Chondrocyte (in vitro differentiated cells): ENCODE measurements at regions not wholly inside any gene's neighbourhood (a gene's known extent, or its start where the extent isn't known, plus 50 kb on each side); places are given as distances from the start of the nearest gene placed in this dataset.

Source experiments
- DNase-seq: peaks from one replicate; pipeline ENCODE4 v3.0.0; 2021; ENCODE audit warnings: mixed read lengths, low spot score
- H3K27ac Mint-ChIP-seq: one replicate; pipeline ENCODE4 v1.8.0; 2021; ENCODE audit warnings: mild to moderate bottlenecking, moderate library complexity, mixed read lengths; ENCODE audit not compliant: unreplicated experiment
- H3K27me3 Mint-ChIP-seq: 2 replicates; pipeline ENCODE4 v1.8.0; 2021; ENCODE audit warnings: low read depth, mixed read lengths
- H3K36me3 Mint-ChIP-seq: 2 replicates; pipeline ENCODE4 v1.8.0; 2021; ENCODE audit warnings: low read depth, mixed read lengths
- H3K4me1 Mint-ChIP-seq: 2 replicates; pipeline ENCODE4 v1.8.0; 2021; ENCODE audit warnings: low read depth, mild to moderate bottlenecking, mixed read lengths
- H3K4me3 Mint-ChIP-seq: one replicate; pipeline ENCODE4 v1.8.0; 2021; ENCODE audit warnings: mild to moderate bottlenecking, moderate library complexity, mixed read lengths; ENCODE audit not compliant: unreplicated experiment
- H3K9me3 Mint-ChIP-seq: 2 replicates; pipeline ENCODE4 v1.8.0; 2021; ENCODE audit warnings: low read depth, mixed read lengths
- TF ChIP-seq, protein P1 (sequence below): fragments of 200-600 bp; sonication (generic); IDR thresholded peaks from 2 replicates; pipeline ENCODE4 v1.5.0; 2021; ENCODE audit warnings: antibody characterized with exemption, mild to moderate bottlenecking, moderate library complexity

- TF ChIP-seq, protein P1, sequence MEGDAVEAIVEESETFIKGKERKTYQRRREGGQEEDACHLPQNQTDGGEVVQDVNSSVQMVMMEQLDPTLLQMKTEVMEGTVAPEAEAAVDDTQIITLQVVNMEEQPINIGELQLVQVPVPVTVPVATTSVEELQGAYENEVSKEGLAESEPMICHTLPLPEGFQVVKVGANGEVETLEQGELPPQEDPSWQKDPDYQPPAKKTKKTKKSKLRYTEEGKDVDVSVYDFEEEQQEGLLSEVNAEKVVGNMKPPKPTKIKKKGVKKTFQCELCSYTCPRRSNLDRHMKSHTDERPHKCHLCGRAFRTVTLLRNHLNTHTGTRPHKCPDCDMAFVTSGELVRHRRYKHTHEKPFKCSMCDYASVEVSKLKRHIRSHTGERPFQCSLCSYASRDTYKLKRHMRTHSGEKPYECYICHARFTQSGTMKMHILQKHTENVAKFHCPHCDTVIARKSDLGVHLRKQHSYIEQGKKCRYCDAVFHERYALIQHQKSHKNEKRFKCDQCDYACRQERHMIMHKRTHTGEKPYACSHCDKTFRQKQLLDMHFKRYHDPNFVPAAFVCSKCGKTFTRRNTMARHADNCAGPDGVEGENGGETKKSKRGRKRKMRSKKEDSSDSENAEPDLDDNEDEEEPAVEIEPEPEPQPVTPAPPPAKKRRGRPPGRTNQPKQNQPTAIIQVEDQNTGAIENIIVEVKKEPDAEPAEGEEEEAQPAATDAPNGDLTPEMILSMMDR = no peak
- no peak for DNase-seq
- no peaks in the 10 kb centered on the region for H3K36me3 Mint-ChIP-seq
- no peak overlapping the region for H3K27ac Mint-ChIP-seq
- no peak overlapping the region for H3K4me3 Mint-ChIP-seq
- H3K27me3 Mint-ChIP-seq = peaks cover 31% of the 10 kb centered on the region
- peaks cover 7% of the 10 kb centered on the region for H3K4me1 Mint-ChIP-seq
- peaks cover 12% of the 10 kb centered on the region for H3K9me3 Mint-ChIP-seq
Observed at GRCh38 chr9:85433046-85433445, 308.7 kb downstream of the AGTPBP1 start.

- H3K27ac Mint-ChIP-seq = no peak overlapping the region
Observed at GRCh38 chr9:85432599-85432998, 309.2 kb downstream of the AGTPBP1 start.

DNA sequence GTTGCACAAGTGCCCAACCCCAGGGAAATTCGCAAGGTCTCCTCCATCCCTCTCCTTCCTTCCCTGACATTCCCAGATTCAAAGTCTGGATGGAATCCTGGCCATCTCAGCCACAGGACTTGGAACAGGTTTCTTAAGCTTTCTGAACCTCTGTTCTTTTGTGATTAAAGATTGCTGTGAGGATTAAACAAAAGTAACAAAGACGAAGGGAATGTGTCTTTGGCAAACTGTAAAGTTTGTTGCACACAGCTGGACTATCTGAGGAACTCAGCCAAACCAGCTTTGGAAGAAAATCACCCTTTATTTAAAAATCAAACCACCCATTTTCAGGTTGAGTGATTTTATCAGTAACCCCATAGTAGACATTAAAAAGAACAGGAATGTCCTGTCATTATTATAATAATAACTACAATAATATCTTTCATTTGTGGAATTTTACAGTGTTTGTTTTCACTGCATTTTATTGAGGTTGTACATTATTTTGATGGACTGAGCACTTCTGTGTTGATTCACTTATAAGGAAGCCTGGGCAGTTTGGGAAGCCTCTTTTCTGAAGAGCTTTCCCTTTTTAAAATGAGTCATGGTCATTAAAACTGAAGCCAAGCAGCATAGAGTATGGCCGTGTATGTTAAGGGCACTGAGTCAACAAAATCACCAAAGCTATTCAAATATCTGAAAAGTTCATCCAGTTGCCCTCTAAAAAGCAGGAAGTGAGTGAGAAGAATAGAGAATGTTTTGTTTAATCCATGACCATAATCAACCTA, 310.2 kb downstream of the AGTPBP1 start:
- Mint-ChIP-seq H3K27me3 (peaks cover 27% of the 10 kb centered on the region), H3K4me1 (peaks cover 7% of the 10 kb centered on the region), H3K27ac (no peak overlapping the region), H3K4me3 (no peak overlapping the region), H3K36me3 (no peaks in the 10 kb centered on the region), H3K9me3 (peaks cover 7% of the 10 kb centered on the region)
- DNase-seq = no peak
- TF ChIP-seq, protein P1 = no peak

More at GRCh38 chr9:85432599-85432998, 309.2 kb downstream of the AGTPBP1 start:
- H3K4me3 Mint-ChIP-seq = no peak overlapping the region
- no peaks in the 10 kb centered on the region for H3K36me3 Mint-ChIP-seq
- DNase-seq = no peak
- peaks cover 9% of the 10 kb centered on the region for H3K9me3 Mint-ChIP-seq
- peaks cover 7% of the 10 kb centered on the region for H3K4me1 Mint-ChIP-seq
- TF ChIP-seq, protein P1 = no peak
- H3K27me3 Mint-ChIP-seq = peaks cover 31% of the 10 kb centered on the region

GRCh38 chr9:85430659-85431338, 311.0 kb downstream of the AGTPBP1 start:
- DNase-seq = no peak

DNA sequence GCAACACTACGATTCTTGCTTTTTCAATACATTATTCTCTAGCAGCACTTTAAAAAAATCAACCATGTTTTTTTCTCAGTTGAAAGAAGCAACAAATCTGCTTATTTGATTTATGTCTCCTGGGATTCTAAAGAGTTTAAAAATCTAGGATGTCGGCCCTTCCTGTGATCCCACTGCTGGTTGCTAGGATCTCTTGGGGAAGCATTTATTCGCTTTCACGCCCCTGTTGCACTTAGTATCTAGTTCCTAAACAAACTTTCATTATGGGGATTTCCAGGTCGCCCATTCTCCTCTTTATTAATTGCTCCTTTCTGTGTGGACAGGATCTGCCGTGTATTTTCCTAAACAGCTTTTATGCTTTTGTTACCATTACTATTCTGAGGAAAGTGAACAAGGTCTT, 313.5 kb downstream of the AGTPBP1 start:
- no peaks in the 10 kb centered on the region for H3K36me3 Mint-ChIP-seq
- H3K4me1 Mint-ChIP-seq = peaks cover 15% of the 10 kb centered on the region
- no peaks in the 10 kb centered on the region for H3K9me3 Mint-ChIP-seq
- peaks cover 18% of the 10 kb centered on the region for H3K27me3 Mint-ChIP-seq
- H3K4me3 Mint-ChIP-seq = no peak overlapping the region
- DNase-seq = no peak
- TF ChIP-seq, protein P1 = no peak
- H3K27ac Mint-ChIP-seq = no peak overlapping the region

More at GRCh38 chr9:85430659-85431338, 311.0 kb downstream of the AGTPBP1 start:
- Mint-ChIP-seq H3K27ac (no peak overlapping the region), H3K4me1 (peaks cover 9% of the 10 kb centered on the region), H3K27me3 (peaks cover 23% of the 10 kb centered on the region), H3K36me3 (no peaks in the 10 kb centered on the region), H3K9me3 (peaks cover under 1% of the 10 kb centered on the region), H3K4me3 (no peak overlapping the region)
- TF ChIP-seq, protein P1 = no peak
